Esophagus (tissue), 2 donors: ENCODE measurements at regions not wholly inside any gene's neighbourhood (a gene's known extent, or its start where the extent isn't known, plus 50 kb on each side); places are given as distances from the start of the nearest gene placed in this dataset.

Source experiments
- H3K27ac ChIP-seq, 2 donors: one replicate each; pipeline ENCODE4 v1.5.1; 2013; ENCODE audit warnings: low read depth in 2 of 2, mild to moderate bottlenecking in 2 of 2, inconsistent platforms in 1 of 2, low read length in 1 of 2, moderate library complexity in 1 of 2
- H3K27me3 ChIP-seq, 2 donors: one replicate each; pipeline ENCODE4 v1.6.1; 2013; ENCODE audit warnings: low read length in 2 of 2, control low read depth in 1 of 2, mild to moderate bottlenecking in 1 of 2; ENCODE audit not compliant: insufficient read depth in 2 of 2, control insufficient read depth in 1 of 2
- H3K36me3 ChIP-seq, 2 donors: one replicate each; pipeline ENCODE4 v1.6.1; 2013; ENCODE audit warnings: low read length in 1 of 2; ENCODE audit not compliant: control insufficient read depth in 2 of 2, insufficient read depth in 2 of 2
- H3K4me1 ChIP-seq, 2 donors: one replicate each; pipeline ENCODE4 v1.6.1; 2013; ENCODE audit warnings: low read length in 1 of 2; ENCODE audit not compliant: control insufficient read depth in 2 of 2, insufficient read depth in 2 of 2
- H3K4me3 ChIP-seq, 2 donors: one replicate each; pipeline ENCODE4 v1.5.1; 2013; ENCODE audit warnings: low read length in 2 of 2, mild to moderate bottlenecking in 2 of 2, low read depth in 1 of 2, moderate library complexity in 1 of 2
- H3K9me3 ChIP-seq, 2 donors: one replicate each; pipeline ENCODE4 v1.6.1; 2013; ENCODE audit warnings: mild to moderate bottlenecking in 2 of 2, low read depth in 1 of 2, low read length in 1 of 2, moderate library complexity in 1 of 2; ENCODE audit not compliant: control insufficient read depth in 2 of 2, insufficient read depth in 1 of 2
- WGBS, 2 donors: extraction: QIAGEN DNeasy Blood & Tissue Kit; methylation state at CpG; one replicate each; pipeline ENCODE4 v1.1.7; 2013; 5-methylcytosine and 5-hydroxymethylcytosine counted together
- donor health status: healthy with polysubstance abuse.
- donor health status: Bipolar disorder and iron deficiency.

- H3K27ac ChIP-seq, result no peak overlapping the region
- H3K27me3 ChIP-seq, result no peaks in the 10 kb centered on the region
- H3K4me1 ChIP-seq, result no peaks in the 10 kb centered on the region
- H3K36me3 ChIP-seq, result no peaks in the 10 kb centered on the region
- 53 to 57% methylated on average over 4 of the region's 4 CpGs for WGBS, 2 donors
- no peaks in the 10 kb centered on the region for H3K9me3 ChIP-seq
- H3K4me3 ChIP-seq, result no peak overlapping the region
Observed at GRCh38 chr2:156845806-156846558, 409.8 kb downstream of the GPD2 start.

DNA sequence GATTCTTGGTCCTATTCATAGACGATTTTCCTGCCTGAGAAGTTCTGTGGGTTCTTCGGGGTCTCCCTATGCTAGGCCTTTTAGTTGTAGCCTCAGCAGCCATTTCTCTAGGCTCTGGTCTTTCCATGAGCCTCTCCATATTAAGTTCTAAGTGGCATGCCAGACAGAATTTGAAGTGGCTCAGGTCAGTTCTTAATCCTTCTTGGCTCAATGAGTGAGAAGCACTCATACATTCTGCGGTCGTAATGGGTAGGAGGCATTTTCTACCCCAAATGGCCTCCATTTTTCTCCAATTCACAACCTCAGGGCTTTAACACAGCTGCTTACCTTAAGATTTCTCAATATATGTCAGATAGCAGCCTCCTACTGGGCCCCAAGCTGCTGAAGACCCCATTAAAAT, 405.3 kb upstream of the GALNT5 start:
- Histone ChIP-seq H3K4me3 (no peak overlapping the region), H3K4me1 (no peaks in the 10 kb centered on the region), H3K9me3 (no peaks in the 10 kb centered on the region), H3K27ac (no peak overlapping the region), H3K36me3 (no peaks in the 10 kb centered on the region), H3K27me3 (no peaks in the 10 kb centered on the region)
- 85 to 87% methylated on average over 4 of the region's 4 CpGs for WGBS, 2 donors

- no peaks in the 10 kb centered on the region for H3K4me1 ChIP-seq
- H3K27me3 ChIP-seq, result no peaks in the 10 kb centered on the region
- no peak overlapping the region for H3K27ac ChIP-seq
- no peaks in the 10 kb centered on the region for H3K9me3 ChIP-seq
- H3K36me3 ChIP-seq, result no peaks in the 10 kb centered on the region
- H3K4me3 ChIP-seq, result no peak overlapping the region
Observed at GRCh38 chr2:156852681-156853080, 404.8 kb upstream of the GALNT5 start.

DNA sequence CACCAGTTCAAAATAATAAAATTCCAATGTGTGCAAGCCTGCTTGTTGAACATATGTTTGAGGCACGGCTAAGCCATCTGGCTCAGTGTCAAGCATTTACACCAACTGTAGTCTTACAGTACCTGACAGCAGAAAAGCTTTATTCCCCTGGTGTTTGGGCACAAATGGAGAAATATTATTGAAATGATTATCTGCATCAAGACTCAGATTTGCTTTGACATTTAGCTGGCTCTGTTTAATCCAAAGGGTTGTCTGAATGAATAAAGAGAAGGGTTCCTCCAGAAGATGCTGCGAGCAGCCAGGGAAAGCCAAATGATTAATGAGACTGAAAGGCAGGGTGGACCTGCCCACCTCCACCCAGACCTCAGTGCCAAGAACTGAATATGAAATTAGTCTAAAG, 393.2 kb upstream of the GALNT5 start:
- WGBS, 2 donors, result 25 to 35% methylated on average over 2 of the region's 2 CpGs
- no peak overlapping the region for H3K4me3 ChIP-seq

GRCh38 chr2:156864753-156865152, 392.8 kb upstream of the GALNT5 start:
- Histone ChIP-seq H3K4me1 (no peaks in the 10 kb centered on the region), H3K27me3 (no peaks in the 10 kb centered on the region), H3K9me3 (no peaks in the 10 kb centered on the region), H3K4me3 (no peak overlapping the region), H3K27ac (no peak overlapping the region), H3K36me3 (no peaks in the 10 kb centered on the region)
- 70 to 77% methylated on average over 6 of the region's 6 CpGs for WGBS, 2 donors

More for the DNA sequence above, 393.2 kb upstream of the GALNT5 start:
- Histone ChIP-seq H3K27ac (no peak overlapping the region), H3K9me3 (no peaks in the 10 kb centered on the region), H3K36me3 (no peaks in the 10 kb centered on the region), H3K27me3 (no peaks in the 10 kb centered on the region), H3K4me1 (no peaks in the 10 kb centered on the region)

DNA sequence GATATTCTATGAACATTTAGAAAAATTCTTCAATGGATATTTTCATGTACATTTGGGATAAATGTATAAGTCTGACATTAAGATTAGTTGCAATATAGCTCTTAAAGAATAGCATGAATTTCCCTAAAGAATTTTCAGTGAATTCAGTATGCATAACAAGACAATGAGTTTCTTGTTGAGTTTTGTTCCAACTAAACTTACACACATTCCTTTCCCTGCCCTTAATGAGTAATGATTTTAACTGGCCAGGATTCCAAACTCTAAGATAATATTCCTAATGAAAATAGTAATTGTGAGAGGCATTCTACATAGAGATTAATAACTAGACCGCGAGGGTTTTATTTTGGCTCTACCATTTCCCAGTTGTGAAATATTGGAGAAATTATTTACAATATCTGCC, 390.3 kb upstream of the GALNT5 start:
- no peaks in the 10 kb centered on the region for H3K36me3 ChIP-seq
- no peaks in the 10 kb centered on the region for H3K4me1 ChIP-seq
- H3K4me3 ChIP-seq, result no peak overlapping the region
- 79 to 81% methylated on average over 2 of the region's 2 CpGs for WGBS, 2 donors
- no peak overlapping the region for H3K27ac ChIP-seq
- no peaks in the 10 kb centered on the region for H3K9me3 ChIP-seq
- H3K27me3 ChIP-seq, result no peaks in the 10 kb centered on the region

DNA sequence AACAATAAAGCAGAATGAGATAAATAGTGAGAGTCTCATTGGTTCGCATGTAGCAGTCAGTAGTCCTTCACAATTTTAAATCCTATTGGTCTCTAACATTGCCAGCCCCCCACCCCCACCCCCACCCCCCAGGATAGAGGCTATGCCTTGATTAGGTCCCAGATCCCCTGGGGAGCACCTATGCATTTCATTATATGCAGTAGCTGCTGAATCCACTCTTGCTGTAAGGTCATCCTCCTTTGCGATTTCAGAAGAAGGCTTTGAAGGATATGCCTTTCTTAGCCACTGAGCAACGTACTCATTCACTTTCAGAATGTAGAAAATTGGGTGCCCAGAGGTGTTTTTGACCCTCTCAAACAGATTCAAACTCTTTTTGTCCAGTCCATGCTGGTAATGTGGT, 382.8 kb upstream of the GALNT5 start:
- H3K27me3 ChIP-seq, result no peaks in the 10 kb centered on the region
- no peak overlapping the region for H3K27ac ChIP-seq
- H3K9me3 ChIP-seq, result no peaks in the 10 kb centered on the region
- no peak overlapping the region for H3K4me3 ChIP-seq
- H3K4me1 ChIP-seq, result no peaks in the 10 kb centered on the region
- 43 to 45% methylated on average over 3 of the region's 3 CpGs for WGBS, 2 donors
- H3K36me3 ChIP-seq, result no peaks in the 10 kb centered on the region

DNA sequence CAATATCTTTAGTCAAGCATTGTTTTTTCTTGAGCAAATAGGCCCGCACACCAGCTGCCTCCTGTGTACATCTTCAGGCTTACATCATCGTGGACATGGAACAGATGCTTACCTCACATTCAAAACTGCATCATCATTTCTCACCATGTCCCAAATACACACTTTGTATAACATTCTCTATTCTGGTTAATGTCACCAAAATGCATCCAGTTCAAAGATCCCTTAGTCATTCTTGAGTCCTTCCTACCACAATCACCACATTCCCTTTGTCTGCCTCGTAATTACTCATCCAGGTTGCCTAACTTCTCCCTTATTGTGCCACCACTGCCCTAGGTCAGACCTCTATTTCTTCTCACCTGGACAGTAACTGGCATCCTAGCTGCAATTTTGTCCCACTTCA, 373.7 kb upstream of the GALNT5 start:
- Histone ChIP-seq H3K36me3 (no peaks in the 10 kb centered on the region), H3K4me3 (no peak overlapping the region), H3K27me3 (no peaks in the 10 kb centered on the region), H3K27ac (no peak overlapping the region), H3K9me3 (no peaks in the 10 kb centered on the region), H3K4me1 (no peaks in the 10 kb centered on the region)
- 74 to 77% methylated on average over 3 of the region's 3 CpGs for WGBS, 2 donors

DNA sequence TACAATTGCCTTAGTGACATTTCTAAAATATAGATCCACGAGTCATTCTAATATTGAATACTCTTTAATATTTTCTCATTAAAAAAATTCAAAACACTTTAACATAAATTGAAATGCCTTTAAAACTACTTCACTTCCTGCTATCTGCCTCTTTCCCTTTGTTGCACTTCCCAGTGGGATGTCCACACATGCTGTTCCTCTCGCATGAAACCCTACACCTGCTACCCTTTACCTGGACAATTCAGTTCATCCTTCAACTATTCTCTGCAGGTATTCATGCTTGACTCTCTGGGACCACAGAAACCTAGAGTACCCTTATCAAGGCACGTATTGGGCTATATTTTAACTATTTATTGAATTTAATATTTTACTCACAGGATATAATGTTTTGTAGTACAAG, 373.3 kb upstream of the GALNT5 start:
- H3K9me3 ChIP-seq, result no peaks in the 10 kb centered on the region
- no peaks in the 10 kb centered on the region for H3K4me1 ChIP-seq
- no peak overlapping the region for H3K4me3 ChIP-seq
- no peaks in the 10 kb centered on the region for H3K27me3 ChIP-seq
- no peaks in the 10 kb centered on the region for H3K36me3 ChIP-seq
- 83% methylated on average over 3 of the region's 3 CpGs for WGBS, 2 donors
- no peak overlapping the region for H3K27ac ChIP-seq

- H3K9me3 ChIP-seq, result no peaks in the 10 kb centered on the region
- H3K36me3 ChIP-seq, result no peaks in the 10 kb centered on the region
- H3K27me3 ChIP-seq, result no peaks in the 10 kb centered on the region
- no peaks in the 10 kb centered on the region for H3K4me1 ChIP-seq
- no peak overlapping the region for H3K4me3 ChIP-seq
- WGBS, 2 donors, result 68 to 69% methylated on average over 5 of the region's 5 CpGs
- no peak overlapping the region for H3K27ac ChIP-seq
Observed at GRCh38 chr2:156890529-156891148, 366.9 kb upstream of the GALNT5 start.
